ENCODE measurements at regions not wholly inside any gene's neighbourhood (a gene's known extent, or its start where the extent isn't known, plus 50 kb on each side); places are given as distances from the start of the nearest gene placed in this dataset.

DNA sequence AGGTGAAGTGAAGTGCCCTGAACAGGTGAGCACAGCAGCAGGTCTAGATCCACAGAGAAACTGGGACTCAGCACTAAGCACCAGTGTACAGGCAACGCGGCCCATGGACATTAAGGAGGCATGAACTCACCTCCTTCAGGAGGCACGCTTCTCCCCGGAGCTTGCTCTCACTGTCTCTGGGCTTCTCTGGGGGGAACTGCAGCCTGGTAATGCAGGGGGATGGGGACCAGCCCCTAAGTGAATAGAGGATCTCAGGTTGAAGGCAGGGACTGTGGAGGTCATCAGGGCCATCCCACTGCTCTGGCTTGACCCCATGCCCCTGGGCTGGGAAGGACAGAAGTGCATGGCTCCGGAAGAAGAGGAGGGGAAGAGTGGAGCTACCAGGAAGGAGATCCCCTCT is 495.6 kb upstream of the B3GAT1 start:
- no peaks in the 10 kb centered on the region for H3K9me3 Mint-ChIP-seq
- no peaks in the 10 kb centered on the region for H3K36me3 Mint-ChIP-seq (ENCODE audit: low read depth)
- DNase-seq = no peak
- no peak overlapping the region for H3K27ac Mint-ChIP-seq
- H3K4me1 Mint-ChIP-seq (ENCODE audit: low read depth) = no peaks in the 10 kb centered on the region
- H3K4me3 Mint-ChIP-seq = no peak overlapping the region
- H3K27me3 Mint-ChIP-seq = peaks cover 13% of the 10 kb centered on the region

DNA sequence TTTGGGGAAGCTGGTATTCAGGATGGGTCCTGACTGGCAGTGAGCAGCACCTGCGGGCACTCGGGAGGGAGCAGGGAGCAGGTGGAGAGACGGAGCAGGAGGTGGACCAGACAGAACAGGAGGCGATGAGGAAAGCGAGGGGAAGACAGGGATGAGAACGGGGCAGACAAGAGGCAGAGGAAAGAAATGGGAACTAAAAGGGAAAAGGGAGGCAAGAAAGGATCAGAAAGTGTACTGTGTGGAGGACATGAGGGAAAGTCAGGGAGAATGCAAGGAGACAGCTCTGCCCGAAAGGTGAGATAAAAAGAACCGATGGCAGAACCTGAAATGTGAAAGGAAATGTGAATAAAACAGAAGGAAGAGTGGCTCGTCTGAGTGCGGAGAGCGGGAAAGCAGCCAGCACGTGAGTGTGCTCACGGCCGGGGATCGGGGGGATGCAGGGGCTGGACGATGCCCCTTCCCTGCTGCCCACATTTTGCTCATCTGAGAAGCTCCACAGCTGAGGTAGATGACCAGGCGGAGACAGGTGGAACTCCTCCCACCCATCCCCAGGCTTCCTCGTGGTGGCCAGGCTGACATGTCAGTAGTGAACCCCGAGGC is 494.4 kb upstream of the B3GAT1 start:
- H3K27ac Mint-ChIP-seq = no peak overlapping the region

DNA sequence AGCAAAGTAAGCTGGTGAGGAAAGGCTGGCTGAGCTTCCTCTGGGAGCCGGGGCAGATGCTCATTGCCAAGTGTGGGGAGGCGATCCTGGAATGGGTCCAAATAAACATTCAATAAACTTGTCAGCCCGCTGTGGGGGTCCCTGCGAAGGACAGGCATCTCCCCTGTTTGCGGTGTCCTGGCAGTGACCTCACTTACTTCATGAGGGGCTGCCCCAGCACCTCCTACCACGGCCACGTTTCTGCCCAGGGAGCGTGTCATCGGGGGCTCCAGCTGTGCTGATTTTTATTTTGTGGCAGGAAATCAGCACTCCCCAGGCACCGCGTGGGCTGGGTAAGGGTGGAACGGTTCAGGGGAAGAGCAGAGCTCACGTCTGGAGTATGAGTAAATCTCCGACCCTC is 493.9 kb upstream of the B3GAT1 start:
- Mint-ChIP-seq H3K27me3 (peaks cover 28% of the 10 kb centered on the region), H3K4me1 (ENCODE audit: low read depth) (no peaks in the 10 kb centered on the region), H3K36me3 (ENCODE audit: low read depth) (no peaks in the 10 kb centered on the region), H3K4me3 (no peak overlapping the region), H3K9me3 (no peaks in the 10 kb centered on the region), H3K27ac (no peak overlapping the region)
- no peak for DNase-seq

More for the DNA sequence above, 494.4 kb upstream of the B3GAT1 start:
- H3K36me3 Mint-ChIP-seq (ENCODE audit: low read depth) = no peaks in the 10 kb centered on the region
- no peak for DNase-seq
- peaks cover 25% of the 10 kb centered on the region for H3K27me3 Mint-ChIP-seq
- no peak overlapping the region for H3K4me3 Mint-ChIP-seq
- no peaks in the 10 kb centered on the region for H3K9me3 Mint-ChIP-seq
- no peaks in the 10 kb centered on the region for H3K4me1 Mint-ChIP-seq (ENCODE audit: low read depth)

DNA sequence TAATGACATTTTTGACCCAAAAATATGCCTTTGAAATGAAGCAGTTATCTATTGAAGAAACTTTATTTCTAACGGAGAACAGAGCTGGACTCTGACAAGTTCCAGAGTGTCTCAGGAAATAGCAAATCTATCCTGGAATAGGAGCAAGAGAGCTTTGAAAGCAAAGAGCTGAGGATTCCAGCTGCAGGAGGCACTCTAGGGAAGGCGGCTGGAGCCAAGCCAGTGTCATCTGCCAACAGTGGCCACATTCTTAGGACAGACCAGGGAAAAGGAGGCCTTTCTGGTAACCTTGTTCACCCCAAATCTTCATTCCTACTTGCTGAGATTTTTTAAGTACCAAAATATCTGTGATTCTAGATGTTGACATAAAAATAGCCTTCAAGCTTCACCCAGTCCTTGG is 493.5 kb upstream of the B3GAT1 start:
- H3K27ac Mint-ChIP-seq = no peak overlapping the region
- H3K36me3 Mint-ChIP-seq (ENCODE audit: low read depth) = no peaks in the 10 kb centered on the region
- no peak overlapping the region for H3K4me3 Mint-ChIP-seq
- H3K27me3 Mint-ChIP-seq = peaks cover 31% of the 10 kb centered on the region
- no peaks in the 10 kb centered on the region for H3K4me1 Mint-ChIP-seq (ENCODE audit: low read depth)
- H3K9me3 Mint-ChIP-seq = no peaks in the 10 kb centered on the region
- no peak for DNase-seq

DNA sequence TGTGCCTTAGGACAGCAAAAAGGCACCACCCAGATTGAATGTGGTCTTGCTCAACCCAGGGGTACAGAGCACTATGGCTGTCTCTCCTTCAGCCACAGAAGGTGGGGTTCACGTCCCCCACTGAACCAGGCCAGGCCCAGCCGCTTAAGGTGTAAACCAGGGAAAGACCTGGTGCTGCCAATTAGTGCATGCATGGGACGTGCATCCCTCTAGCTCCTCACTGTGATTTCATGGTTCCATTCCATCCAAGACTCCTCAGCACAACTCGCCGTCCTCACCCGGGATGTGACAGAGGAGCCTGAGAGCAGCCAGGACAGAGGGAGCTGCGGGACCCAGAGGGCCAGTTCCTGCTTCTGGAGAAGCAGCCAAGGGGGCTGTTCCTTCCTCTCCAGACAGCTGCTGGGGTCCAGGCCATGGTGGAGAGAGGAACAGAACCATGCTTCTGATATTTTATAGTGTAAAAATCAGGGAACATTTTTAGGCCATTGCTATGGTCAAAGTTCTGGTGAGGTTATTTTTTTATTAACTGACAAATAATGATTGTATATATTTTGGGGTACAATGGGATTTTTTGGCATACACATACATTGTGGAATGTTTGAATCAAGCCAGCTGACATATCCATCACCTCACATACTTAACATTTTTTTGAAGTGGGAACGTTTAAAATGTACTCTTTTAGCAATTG is 492.2 kb upstream of the B3GAT1 start:
- Mint-ChIP-seq H3K27me3 (peaks cover 39% of the 10 kb centered on the region), H3K27ac (no peak overlapping the region), H3K36me3 (ENCODE audit: low read depth) (no peaks in the 10 kb centered on the region), H3K9me3 (no peaks in the 10 kb centered on the region), H3K4me3 (no peak overlapping the region), H3K4me1 (ENCODE audit: low read depth) (no peaks in the 10 kb centered on the region)
- no peak for DNase-seq

- no peak overlapping the region for H3K27ac Mint-ChIP-seq
- no peaks in the 10 kb centered on the region for H3K36me3 Mint-ChIP-seq (ENCODE audit: low read depth)
- no peak overlapping the region for H3K4me3 Mint-ChIP-seq
- H3K27me3 Mint-ChIP-seq = peaks cover 49% of the 10 kb centered on the region
- H3K9me3 Mint-ChIP-seq = no peaks in the 10 kb centered on the region
- no peak for DNase-seq
- H3K4me1 Mint-ChIP-seq (ENCODE audit: low read depth) = no peaks in the 10 kb centered on the region
Measured at GRCh38 chr11:134901955-134902918, 490.2 kb upstream of the B3GAT1 start.

DNA sequence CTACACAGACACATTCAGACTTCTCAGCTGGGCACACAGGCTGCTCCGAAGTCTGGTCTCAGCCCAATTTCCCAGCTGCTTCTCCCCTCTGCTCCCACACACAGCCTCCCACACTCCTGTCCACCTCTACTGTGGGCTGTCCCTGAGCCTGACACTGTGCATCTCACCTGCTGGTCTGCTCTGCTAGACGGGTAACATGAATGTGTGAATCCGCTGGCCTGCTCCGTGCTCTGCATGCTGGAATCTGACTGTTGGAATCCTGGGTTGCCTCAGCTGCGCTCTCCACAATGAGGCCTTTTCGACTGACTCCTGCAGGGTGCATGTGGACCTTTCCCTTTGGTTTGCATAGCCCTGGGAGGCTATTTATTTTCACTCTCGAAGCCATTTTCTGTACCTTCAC is 489.5 kb upstream of the B3GAT1 start:
- Mint-ChIP-seq H3K4me3 (no peak overlapping the region), H3K9me3 (no peaks in the 10 kb centered on the region), H3K27ac (no peak overlapping the region), H3K36me3 (ENCODE audit: low read depth) (no peaks in the 10 kb centered on the region), H3K4me1 (ENCODE audit: low read depth) (no peaks in the 10 kb centered on the region), H3K27me3 (peaks cover 49% of the 10 kb centered on the region)
- DNase-seq = no peak

- no peak overlapping the region for H3K4me3 Mint-ChIP-seq
- H3K36me3 Mint-ChIP-seq (ENCODE audit: low read depth) = no peaks in the 10 kb centered on the region
- no peak for DNase-seq
- no peak overlapping the region for H3K27ac Mint-ChIP-seq
- peaks cover 4% of the 10 kb centered on the region for H3K9me3 Mint-ChIP-seq
- H3K27me3 Mint-ChIP-seq = peaks cover 24% of the 10 kb centered on the region
- no peaks in the 10 kb centered on the region for H3K4me1 Mint-ChIP-seq (ENCODE audit: low read depth)
Measured at GRCh38 chr11:134893810-134894685, 482.0 kb upstream of the B3GAT1 start.

DNA sequence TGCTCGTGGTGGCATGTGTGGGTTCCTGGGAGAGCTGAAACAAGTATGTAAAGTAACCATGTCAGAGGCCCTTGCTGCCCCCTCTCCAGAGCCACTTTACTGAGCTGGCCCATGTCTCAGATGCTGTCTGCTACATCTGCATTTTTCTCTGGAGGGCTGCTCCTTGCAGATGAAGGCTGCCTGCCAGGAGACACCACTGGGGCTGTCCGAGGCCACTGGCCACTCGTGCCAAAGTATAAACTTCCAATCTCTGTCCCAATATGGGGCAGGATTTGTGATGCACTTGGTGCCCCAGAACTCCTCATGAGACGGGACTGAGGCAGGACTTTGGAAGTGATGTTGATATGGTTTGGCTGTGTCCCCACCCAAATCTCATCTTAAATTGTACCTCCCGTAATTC is 478.4 kb upstream of the B3GAT1 start:
- no peak overlapping the region for H3K27ac Mint-ChIP-seq
- peaks cover 32% of the 10 kb centered on the region for H3K27me3 Mint-ChIP-seq
- H3K36me3 Mint-ChIP-seq (ENCODE audit: low read depth) = no peaks in the 10 kb centered on the region
- no peak for DNase-seq
- H3K4me3 Mint-ChIP-seq = no peak overlapping the region
- no peaks in the 10 kb centered on the region for H3K4me1 Mint-ChIP-seq (ENCODE audit: low read depth)
- H3K9me3 Mint-ChIP-seq = peaks cover 4% of the 10 kb centered on the region

GRCh38 chr11:134889832-134890231 is 477.8 kb upstream of the B3GAT1 start:
- H3K9me3 Mint-ChIP-seq = peaks cover 4% of the 10 kb centered on the region
- H3K27me3 Mint-ChIP-seq = peaks cover 31% of the 10 kb centered on the region
- H3K4me1 Mint-ChIP-seq (ENCODE audit: low read depth) = no peaks in the 10 kb centered on the region
- H3K36me3 Mint-ChIP-seq (ENCODE audit: low read depth) = no peaks in the 10 kb centered on the region
- H3K4me3 Mint-ChIP-seq = no peak overlapping the region
- no peak for DNase-seq
- H3K27ac Mint-ChIP-seq = no peak overlapping the region

GRCh38 chr11:134888821-134889220 is 476.8 kb upstream of the B3GAT1 start:
- Mint-ChIP-seq H3K36me3 (ENCODE audit: low read depth) (no peaks in the 10 kb centered on the region), H3K4me3 (no peak overlapping the region), H3K9me3 (peaks cover 4% of the 10 kb centered on the region), H3K27ac (no peak overlapping the region), H3K27me3 (peaks cover 33% of the 10 kb centered on the region), H3K4me1 (ENCODE audit: low read depth) (no peaks in the 10 kb centered on the region)
- DNase-seq = no peak

DNA sequence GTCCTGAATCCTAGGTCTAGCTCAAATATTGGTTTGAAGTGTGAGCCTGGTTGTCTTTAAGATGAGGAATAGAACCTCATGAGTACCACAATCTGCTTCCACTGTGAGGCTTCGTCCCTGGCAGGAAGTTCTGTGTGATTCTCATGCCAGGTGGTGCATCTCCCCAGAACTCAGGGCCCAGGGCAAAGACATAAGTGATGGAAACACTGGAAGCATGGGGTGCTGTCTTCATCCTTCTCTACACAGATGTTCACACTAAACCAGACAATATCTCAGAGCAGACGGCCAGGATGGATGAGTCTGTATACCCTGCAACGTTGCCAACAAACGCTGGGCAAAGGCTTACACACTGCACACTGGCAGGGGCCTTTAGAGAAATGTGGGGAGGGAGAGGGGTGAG is 475.9 kb upstream of the B3GAT1 start:
- H3K4me3 Mint-ChIP-seq = no peak overlapping the region
- peaks cover 4% of the 10 kb centered on the region for H3K9me3 Mint-ChIP-seq
- H3K27ac Mint-ChIP-seq = no peak overlapping the region
- H3K36me3 Mint-ChIP-seq (ENCODE audit: low read depth) = no peaks in the 10 kb centered on the region
- H3K27me3 Mint-ChIP-seq = peaks cover 35% of the 10 kb centered on the region
- no peak for DNase-seq
- no peaks in the 10 kb centered on the region for H3K4me1 Mint-ChIP-seq (ENCODE audit: low read depth)

DNA sequence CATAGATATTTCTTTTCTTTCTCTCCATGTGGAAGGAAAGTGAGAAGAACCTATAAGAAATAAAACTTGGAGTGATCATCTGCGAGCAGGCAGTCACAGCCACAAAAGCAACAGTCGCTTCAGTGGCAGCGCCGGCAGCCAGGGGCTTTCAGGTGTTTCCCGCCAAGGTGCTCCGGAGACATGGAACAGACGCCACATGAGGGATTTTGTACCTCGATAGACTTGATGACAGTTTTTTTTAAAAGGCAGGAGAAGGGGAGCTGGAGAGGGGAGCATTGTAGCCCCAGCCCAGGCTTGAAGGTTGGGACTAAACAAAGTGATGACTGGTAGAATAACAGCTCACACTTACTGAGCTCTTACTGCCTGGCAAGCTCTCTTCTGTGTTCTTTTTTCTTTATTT is 471.4 kb upstream of the B3GAT1 start:
- H3K36me3 Mint-ChIP-seq (ENCODE audit: low read depth) = no peaks in the 10 kb centered on the region
- peaks cover 39% of the 10 kb centered on the region for H3K27me3 Mint-ChIP-seq
- no peaks in the 10 kb centered on the region for H3K4me1 Mint-ChIP-seq (ENCODE audit: low read depth)
- no peak overlapping the region for H3K4me3 Mint-ChIP-seq
- no peak overlapping the region for H3K27ac Mint-ChIP-seq
- no peaks in the 10 kb centered on the region for H3K9me3 Mint-ChIP-seq
- DNase-seq = no peak

- no peak overlapping the region for H3K27ac Mint-ChIP-seq
- peaks cover 42% of the 10 kb centered on the region for H3K27me3 Mint-ChIP-seq
- H3K4me3 Mint-ChIP-seq = no peak overlapping the region
- H3K9me3 Mint-ChIP-seq = no peaks in the 10 kb centered on the region
- no peaks in the 10 kb centered on the region for H3K4me1 Mint-ChIP-seq (ENCODE audit: low read depth)
- H3K36me3 Mint-ChIP-seq (ENCODE audit: low read depth) = no peaks in the 10 kb centered on the region
- no peak for DNase-seq
Measured at GRCh38 chr11:134882671-134883297, 470.7 kb upstream of the B3GAT1 start.

Data from activated T-cell treated with anti-CD3 and anti-CD28 coated beads, Interleukin-2, amount 50 U/mL, for 24 hours (primary cell).